ENCODE measurements at regions not wholly inside any gene's neighbourhood (a gene's known extent, or its start where the extent isn't known, plus 50 kb on each side); places are given as distances from the start of the nearest gene placed in this dataset.

- TF ChIP-seq CTCF (IDR thresholded peaks at IDR 0.05) = no peak
- TF ChIP-seq POLR2A (IDR thresholded peaks at IDR 0.05) = no peak
These were observed 484.1 kb downstream of the IGSF11 start for GRCh38 chr3:118550556-118550955.

Data from Peyer's patch (tissue), 4 donors.